Sigmoid colon (tissue), 4 donors: ENCODE measurements at regions not wholly inside any gene's neighbourhood (a gene's known extent, or its start where the extent isn't known, plus 50 kb on each side); places are given as distances from the start of the nearest gene placed in this dataset.

Source experiments
- POLR2A ChIP-seq, 2 donors: fragments of 450-650 bp; IDR thresholded peaks; one replicate each; pipeline ENCODE4 v1.6.1; 2016; ENCODE audit warnings: antibody characterized with exemption in 2 of 2, mild to moderate bottlenecking in 2 of 2, moderate library complexity in 2 of 2
- POLR2AphosphoS5 ChIP-seq, 4 donors: sonication (generic); formaldehyde crosslinking; IDR thresholded peaks; one replicate each; pipeline ENCODE4 v1.6.1; 2017; ENCODE audit warnings: antibody characterized with exemption in 4 of 4
- TF ChIP-seq, protein P1 (sequence below), 4 experiments: fragments of 450-650 bp in 3 of 4; fragments of 200-600 bp in 1 of 4; IDR thresholded peaks; one replicate each; pipeline ENCODE4 v1.5.1; 2016 to 2019; ENCODE audit warnings: antibody characterized with exemption in 4 of 4, mild to moderate bottlenecking in 3 of 4, moderate library complexity in 2 of 4

DNA sequence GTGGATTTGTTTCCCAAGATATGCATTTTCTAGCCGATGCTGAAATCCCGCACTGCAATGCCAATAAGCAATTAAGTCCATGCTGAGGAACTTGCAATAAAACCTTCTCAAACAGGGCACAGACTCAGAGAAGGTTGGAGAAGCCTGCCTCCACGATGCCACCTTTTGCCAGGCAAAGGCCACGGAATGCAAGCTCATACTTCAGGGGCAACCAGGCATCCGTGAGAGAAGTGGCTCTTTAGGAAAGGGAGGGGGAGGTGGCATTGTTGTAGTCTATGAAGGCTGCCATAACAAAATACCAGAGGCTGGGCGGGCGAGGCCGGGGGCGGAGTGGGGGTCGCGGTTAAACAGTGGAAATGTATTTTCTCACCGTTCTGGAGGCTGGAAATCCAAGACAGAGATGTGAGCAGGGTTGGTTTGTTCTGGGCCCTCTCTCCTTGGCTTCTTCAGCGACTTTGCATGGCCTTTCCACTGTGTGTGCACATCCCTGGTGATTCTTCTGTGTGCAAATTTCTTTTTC lies 689.5 kb downstream of the VRK1 start:
- TF ChIP-seq, protein P1, sequence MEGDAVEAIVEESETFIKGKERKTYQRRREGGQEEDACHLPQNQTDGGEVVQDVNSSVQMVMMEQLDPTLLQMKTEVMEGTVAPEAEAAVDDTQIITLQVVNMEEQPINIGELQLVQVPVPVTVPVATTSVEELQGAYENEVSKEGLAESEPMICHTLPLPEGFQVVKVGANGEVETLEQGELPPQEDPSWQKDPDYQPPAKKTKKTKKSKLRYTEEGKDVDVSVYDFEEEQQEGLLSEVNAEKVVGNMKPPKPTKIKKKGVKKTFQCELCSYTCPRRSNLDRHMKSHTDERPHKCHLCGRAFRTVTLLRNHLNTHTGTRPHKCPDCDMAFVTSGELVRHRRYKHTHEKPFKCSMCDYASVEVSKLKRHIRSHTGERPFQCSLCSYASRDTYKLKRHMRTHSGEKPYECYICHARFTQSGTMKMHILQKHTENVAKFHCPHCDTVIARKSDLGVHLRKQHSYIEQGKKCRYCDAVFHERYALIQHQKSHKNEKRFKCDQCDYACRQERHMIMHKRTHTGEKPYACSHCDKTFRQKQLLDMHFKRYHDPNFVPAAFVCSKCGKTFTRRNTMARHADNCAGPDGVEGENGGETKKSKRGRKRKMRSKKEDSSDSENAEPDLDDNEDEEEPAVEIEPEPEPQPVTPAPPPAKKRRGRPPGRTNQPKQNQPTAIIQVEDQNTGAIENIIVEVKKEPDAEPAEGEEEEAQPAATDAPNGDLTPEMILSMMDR (IDR thresholded peaks at IDR 0.05) = no peak
- no peak for TF ChIP-seq POLR2A (IDR thresholded peaks at IDR 0.05)
- TF ChIP-seq POLR2AphosphoS5 (IDR thresholded peaks at IDR 0.05) = no peak
